ENCODE measurements at regions not wholly inside any gene's neighbourhood (a gene's known extent, or its start where the extent isn't known, plus 50 kb on each side); places are given as distances from the start of the nearest gene placed in this dataset.

DNA sequence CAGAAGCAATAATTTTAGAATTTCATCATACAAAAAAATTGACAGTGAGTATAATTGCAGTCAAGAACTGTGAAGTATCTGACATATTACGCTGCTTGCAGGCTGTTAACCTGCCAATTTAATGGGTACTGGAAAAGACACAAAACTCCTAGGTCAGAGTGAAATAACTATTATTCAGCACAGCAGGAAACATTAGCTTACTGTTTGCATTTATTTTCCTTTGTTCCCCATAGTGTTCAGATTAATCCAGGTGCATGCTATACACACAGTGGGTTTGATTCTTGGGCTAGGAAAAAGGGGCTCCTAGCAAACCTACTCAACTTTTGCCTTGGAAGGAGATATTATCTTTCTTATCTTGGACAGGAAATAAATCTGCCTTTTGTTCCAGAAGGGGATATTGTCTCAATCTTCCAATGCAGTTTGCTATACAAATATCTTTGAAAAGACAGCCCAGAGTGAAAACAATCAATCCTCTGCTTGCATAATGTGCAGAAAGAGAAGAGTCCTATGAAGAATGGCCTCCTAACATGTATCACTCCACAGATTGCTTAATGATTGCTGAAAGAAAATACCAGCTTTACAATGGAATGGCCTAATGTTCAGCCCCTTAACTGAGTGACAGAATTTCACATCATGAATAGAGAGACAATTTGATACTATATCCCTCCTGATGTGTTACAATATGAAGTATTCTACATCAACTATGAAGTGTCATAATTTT, 443.4 kb downstream of the TBC1D4 start:
- no peak for DNase-seq

- no peak for DNase-seq
Observed at GRCh38 chr13:75025956-75026355, 456.0 kb downstream of the TBC1D4 start.

- DNase-seq = no peak
Observed at GRCh38 chr13:75024602-75025001, 457.4 kb downstream of the TBC1D4 start.

- DNase-seq = no peak
Observed at GRCh38 chr13:75023609-75024008, 458.4 kb downstream of the TBC1D4 start.

DNA sequence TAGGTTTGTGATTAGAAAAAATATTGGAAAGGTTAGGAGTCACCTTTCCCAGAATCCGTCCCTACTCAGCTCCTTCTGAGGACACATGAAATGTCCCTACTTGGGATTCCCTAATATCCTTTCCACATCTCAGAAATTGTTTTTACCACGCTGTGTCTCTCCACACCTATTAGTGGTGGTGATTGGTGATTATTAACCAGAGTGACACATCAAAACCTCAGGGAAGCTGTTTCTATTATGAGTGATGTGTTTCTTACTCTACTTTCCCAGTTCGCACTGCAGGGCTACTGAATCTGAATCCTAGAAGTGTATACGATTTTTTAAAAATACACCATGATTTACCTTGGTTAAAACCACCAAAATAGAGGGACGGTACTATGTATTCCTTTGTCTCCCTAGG, 460.8 kb downstream of the TBC1D4 start:
- no peak for DNase-seq

DNA sequence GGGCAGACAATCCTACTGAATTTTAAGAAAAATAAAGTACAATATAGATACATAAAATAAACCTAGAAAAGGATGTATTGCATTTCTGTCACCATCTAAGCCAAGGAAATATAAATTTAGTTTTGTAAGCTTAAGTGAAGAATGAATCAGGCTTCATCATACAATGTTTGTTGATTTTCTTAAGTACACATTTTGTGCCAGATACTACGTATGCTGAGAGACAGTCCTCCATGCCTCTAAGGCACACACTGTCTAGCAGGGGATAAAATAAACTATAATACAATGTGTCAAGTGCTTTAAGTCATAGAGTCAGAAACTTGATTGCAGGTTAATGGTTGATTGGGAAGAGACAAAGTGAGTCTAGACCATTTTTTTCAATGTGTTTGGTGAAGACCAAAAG, 465.7 kb downstream of the TBC1D4 start:
- no peak for DNase-seq

- no peak for DNase-seq
Observed at GRCh38 chr13:75013818-75014217, 468.2 kb downstream of the TBC1D4 start.

DNA sequence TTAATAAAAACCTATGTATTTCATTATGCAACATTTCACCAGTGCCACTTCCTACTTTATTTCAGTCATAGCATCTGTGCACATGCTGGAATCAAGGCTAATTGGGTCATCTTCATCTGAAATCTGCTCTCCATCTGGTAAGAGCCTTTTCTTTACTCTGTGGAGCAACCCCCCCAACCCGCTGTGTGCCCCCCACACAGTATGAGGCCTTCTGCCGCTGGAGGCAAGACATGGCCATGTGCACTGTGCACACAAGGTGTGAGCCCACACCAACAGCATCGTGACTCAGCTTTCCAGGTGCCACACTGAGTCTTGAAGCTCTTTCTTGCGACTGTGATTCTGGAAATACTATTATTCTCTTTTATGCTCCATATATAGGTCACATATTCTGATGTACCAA, 471.0 kb downstream of the TBC1D4 start:
- DNase-seq = no peak

GRCh38 chr13:75008926-75009325, 473.0 kb downstream of the TBC1D4 start:
- no peak for DNase-seq

GRCh38 chr13:74990992-74991391, 491.0 kb downstream of the TBC1D4 start:
- DNase-seq = no peak

DNA sequence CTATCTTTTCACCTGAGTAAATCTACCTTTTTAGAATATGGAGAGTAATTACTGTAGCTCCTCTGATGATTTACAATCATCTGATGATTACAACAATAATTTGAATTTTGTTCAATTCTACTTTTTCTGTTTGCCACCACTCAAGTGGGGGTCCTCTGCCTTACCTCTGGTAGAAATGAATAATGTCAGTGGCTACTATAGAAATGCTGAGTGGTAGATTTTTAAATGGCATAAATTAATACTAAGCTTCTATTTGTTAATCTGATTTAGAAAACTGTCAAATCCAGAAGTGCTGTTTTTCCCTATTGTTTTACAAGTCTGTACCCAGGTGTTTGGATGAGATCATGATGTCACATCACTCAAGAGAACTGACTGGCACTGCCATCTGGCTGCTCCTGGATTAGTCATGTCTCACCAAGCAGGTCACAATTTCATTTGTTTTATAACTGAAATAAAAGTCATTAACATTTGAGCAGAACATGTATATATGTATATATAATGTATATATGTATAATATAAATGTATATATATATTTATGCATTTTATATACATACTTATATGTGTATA, 494.8 kb downstream of the TBC1D4 start:
- DNase-seq = no peak

GRCh38 chr13:74986609-74987008, 495.4 kb downstream of the TBC1D4 start:
- DNase-seq = no peak

- no peak for DNase-seq
Observed at GRCh38 chr13:74979703-74980102, 502.3 kb downstream of the TBC1D4 start.

GRCh38 chr13:74978591-74978990, 503.4 kb downstream of the TBC1D4 start:
- no peak for DNase-seq

- DNase-seq = no peak
Observed at GRCh38 chr13:74977498-74977897, 504.5 kb downstream of the TBC1D4 start.

GRCh38 chr13:74975111-74975510, 506.9 kb downstream of the TBC1D4 start:
- no peak for DNase-seq

DNA sequence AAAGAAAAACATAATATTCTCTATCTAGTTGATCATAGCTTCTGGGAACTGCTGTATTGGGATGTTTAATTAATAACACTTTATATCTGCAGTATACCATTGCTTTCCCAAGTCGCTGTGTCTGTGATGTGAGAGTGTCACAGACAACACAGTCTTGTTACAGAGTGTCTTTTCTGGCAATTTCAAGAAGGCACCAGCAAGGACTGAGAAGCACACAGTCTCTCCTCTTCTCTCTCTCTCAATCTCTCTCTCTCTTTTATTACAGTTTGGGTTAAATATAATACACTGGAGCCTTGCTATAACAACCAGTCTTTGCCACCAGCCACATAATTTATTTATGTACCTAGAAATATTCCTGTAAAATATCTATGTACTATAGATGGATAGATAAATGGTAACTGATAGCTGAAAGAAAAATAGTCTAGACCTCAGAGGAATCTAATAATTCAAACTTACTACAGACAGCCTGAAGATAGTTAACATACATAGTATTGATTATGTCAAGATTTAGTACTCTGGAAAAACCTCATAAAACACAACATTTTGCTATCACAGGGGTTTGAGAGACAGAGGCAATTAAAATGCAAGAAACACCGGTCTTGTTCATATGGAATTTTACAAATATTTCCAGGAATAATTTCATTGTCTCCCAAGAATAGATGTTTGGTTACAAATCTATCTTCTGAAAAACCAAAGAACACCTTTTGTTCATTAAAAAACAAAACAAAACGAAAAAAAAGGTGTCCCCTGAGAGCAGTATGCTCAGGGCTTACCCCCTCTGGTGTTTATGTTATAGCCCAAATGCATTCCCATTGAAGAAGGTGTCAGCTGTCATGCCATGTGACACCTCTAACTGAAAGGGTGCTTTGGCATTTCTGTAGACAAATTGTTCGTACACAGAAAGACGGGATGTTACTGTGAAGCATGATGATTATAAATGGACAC, 507.8 kb downstream of the TBC1D4 start:
- DNase-seq = no peak

DNA sequence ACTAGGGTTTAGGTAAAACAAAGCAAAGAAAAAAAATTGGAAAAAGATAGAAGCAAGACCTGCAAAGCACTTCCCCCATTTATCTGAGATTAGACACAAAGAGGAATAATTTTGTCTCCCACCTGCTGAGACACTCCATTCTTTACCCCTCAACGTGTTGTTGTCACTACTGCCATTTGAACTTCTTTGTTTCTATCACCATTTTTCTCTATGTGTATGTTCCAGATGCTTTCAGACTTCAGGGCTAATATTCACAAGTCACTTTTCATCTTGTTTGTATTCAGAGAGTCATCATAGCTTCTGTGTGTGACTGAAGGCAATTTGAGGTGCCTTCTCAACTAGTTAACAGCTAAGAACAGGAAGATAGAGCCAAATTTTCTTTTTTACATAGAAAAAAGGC, 512.5 kb downstream of the TBC1D4 start:
- DNase-seq = no peak

DNA sequence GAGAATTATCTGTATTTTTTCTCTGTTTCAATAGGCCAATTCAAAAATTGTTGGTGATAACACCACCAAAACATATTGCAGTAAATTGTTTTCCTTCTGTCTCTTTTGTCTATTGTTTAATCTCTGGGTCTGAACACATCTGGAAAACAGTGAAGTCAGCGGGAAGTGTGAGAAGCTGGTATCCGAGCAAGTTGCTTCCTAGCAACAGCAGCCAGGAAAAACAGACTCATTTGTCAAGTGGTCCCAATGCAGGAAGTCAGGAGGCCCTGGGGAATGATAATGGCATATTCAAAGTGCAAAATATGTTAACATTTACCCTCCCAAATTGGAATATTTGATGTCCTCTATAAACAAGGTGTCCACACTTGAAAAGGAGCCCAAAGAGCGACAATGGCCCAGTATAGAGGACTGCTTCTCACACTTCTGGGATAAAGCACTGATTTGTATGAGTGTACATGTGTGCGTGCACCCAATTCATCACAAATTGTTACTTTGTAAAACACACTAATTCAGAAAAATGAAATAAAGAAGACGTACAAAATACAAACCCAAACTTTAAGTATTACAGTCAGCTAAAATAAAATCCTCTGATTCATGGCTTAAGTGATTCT, 515.0 kb downstream of the TBC1D4 start:
- DNase-seq = no peak

DNA sequence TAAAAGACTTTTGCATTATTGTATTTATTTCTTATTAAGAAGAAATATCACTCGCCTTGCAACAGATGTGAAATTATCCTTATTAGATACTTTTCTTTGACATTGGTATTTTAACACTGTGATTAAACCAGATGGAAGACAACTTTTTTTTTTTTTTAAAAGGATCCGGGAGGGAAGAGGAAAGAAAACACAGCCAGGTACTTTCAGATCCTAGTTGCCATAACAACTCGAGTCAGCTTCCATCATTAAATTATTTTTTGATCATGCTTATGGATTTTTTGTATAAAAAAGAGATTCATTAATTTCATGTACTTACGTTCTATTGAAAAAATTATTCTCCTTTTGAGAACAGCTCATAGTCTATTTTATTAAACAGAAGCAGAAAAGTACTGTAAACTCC, 515.7 kb downstream of the TBC1D4 start:
- no peak for DNase-seq

DNA sequence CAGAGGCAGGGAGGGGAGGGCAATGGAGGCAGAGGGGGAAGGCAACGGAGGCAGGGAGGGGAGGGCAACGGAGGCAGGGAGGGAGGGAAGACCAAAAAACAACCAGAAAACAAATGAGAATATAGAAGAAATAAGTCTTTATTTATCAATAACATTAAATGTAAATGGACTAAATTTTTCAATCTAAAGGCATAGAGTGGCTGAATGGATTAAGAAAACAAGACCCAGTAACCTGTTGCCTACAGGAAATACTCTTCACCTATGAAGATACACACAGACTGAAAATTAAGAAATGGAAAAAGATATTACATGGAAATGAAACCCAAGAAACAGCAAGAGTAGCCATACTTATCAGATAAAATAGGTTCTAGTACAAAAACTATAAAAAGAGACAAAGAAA, 536.3 kb downstream of the TBC1D4 start:
- no peak for DNase-seq

- no peak for DNase-seq
Observed at GRCh38 chr13:74931698-74932433, 550.1 kb downstream of the TBC1D4 start.
